Astrocyte of the spinal cord (primary cell): ENCODE measurements at regions not wholly inside any gene's neighbourhood (a gene's known extent, or its start where the extent isn't known, plus 50 kb on each side); places are given as distances from the start of the nearest gene placed in this dataset.

Experiments
- DNase-seq: peaks from one replicate; pipeline ENCODE4 v3.0.0; 2011; ENCODE audit warnings: low read depth, low spot score
- H3K4me3 ChIP-seq: 2 replicates; pipeline ENCODE4 v1.5.1; 2011; ENCODE audit warnings: low read depth, mild to moderate bottlenecking, low read length, moderate library complexity
- in situ Hi-C: cut with HindIII; loops from 2 replicates; pipeline ENCODE4 v1.10.0; 2017; ENCODE audit warnings: low sequenced_read_pairs
- TF ChIP-seq, protein P1 (sequence below): IDR thresholded peaks from 2 replicates; pipeline ENCODE4 v1.5.1; 2012; ENCODE audit warnings: low read depth, mild to moderate bottlenecking, low read length, inconsistent platforms

DNA sequence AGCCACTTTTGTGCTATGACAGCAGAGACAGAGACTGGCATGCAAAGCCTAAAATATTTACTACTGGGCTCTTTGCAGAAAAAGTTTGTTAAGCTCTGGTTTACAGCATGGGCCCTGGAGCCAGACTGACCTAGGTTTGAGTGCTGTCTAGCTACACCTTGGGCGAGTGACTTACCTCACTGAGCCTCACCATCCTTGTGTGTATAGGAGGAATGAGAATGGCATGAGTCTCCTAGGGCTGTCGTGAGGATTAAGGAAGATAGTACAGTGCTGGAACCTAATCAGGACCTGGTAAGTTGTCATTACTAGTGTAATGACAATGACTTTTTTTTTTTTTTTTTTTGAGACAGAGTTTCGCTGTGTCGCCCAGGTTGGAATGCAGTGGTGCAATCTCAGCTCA lies 65.2 kb downstream of the MSX2 start:
- DNase-seq, result no peak
- in situ Hi-C loops, result no loop called here
- no peak overlapping the region for H3K4me3 ChIP-seq
- TF ChIP-seq, protein P1, sequence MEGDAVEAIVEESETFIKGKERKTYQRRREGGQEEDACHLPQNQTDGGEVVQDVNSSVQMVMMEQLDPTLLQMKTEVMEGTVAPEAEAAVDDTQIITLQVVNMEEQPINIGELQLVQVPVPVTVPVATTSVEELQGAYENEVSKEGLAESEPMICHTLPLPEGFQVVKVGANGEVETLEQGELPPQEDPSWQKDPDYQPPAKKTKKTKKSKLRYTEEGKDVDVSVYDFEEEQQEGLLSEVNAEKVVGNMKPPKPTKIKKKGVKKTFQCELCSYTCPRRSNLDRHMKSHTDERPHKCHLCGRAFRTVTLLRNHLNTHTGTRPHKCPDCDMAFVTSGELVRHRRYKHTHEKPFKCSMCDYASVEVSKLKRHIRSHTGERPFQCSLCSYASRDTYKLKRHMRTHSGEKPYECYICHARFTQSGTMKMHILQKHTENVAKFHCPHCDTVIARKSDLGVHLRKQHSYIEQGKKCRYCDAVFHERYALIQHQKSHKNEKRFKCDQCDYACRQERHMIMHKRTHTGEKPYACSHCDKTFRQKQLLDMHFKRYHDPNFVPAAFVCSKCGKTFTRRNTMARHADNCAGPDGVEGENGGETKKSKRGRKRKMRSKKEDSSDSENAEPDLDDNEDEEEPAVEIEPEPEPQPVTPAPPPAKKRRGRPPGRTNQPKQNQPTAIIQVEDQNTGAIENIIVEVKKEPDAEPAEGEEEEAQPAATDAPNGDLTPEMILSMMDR, result no peak

DNA sequence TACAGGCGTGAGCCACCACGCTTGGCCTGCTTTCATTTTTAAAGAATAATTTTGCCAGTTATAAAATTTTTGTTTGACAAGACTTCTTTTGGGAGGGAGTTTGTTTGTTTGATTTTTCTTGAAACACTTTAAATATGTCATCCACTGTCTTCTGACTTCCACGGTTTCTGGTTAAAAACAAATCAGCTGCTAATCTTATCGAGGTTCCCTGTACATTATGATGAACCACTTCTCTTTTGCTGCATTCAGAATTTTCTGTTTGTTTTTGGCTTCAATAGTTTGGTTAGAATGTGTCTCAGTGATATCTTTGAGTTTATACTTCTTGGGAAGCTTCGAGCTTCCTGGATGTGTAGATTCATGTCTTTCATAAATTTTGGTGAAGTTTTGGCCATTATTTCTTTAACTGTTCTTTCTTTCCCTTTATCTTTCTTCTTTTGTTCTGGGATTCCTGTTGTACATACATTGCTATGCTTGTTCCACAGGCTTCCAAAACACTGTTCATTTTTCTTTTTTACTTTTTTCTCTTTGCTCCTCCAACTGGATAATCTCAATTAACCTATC lies 60.8 kb downstream of the MSX2 start:
- H3K4me3 ChIP-seq, result no peak overlapping the region
- TF ChIP-seq, protein P1, result no peak
- no peak for DNase-seq
- in situ Hi-C loops, result no loop called here
